Breast epithelium (tissue), 3 donors: ENCODE measurements at regions not wholly inside any gene's neighbourhood (a gene's known extent, or its start where the extent isn't known, plus 50 kb on each side); places are given as distances from the start of the nearest gene placed in this dataset.

ENCODE experiments used
- POLR2A ChIP-seq: fragments of 450-650 bp; IDR thresholded peaks from one replicate; pipeline ENCODE4 v1.6.1; 2016; ENCODE audit warnings: antibody characterized with exemption, mild to moderate bottlenecking, moderate library complexity
- TF ChIP-seq, protein P1 (sequence below), 3 donors: fragments of 450-650 bp; IDR thresholded peaks; one replicate each; pipeline ENCODE4 v1.5.1; 2016 to 2017; ENCODE audit warnings: antibody characterized with exemption in 3 of 3, mild to moderate bottlenecking in 3 of 3, moderate library complexity in 3 of 3

DNA sequence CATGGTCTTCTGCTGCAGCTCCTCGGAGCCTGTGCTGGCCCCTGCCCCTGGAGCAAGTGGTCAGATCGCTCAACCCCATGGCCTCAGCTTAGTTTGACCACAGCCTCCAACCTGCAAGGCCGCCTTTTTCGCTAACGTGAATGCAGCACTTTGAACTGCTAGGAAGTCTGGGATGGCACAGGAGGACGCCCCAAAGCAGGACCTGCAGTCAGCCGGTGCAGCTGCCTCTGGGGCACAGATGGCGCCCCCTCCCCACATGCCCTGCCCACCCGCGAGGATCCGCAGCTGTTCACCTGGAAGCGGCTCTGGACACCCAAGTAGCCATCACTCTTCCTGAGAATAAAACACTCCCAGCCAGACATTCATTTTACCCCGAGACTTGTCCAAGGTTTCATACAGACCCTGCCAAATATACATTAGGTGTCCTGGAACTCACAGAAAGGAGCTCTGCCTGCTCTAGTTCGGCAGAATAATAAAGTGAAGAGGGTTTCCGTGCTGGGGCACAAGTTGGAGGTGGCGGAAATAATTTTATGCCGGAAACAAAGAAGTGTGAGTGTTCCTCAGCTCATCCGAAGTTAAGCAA is 510.1 kb downstream of the EIPR1 start:
- TF ChIP-seq, protein P1, sequence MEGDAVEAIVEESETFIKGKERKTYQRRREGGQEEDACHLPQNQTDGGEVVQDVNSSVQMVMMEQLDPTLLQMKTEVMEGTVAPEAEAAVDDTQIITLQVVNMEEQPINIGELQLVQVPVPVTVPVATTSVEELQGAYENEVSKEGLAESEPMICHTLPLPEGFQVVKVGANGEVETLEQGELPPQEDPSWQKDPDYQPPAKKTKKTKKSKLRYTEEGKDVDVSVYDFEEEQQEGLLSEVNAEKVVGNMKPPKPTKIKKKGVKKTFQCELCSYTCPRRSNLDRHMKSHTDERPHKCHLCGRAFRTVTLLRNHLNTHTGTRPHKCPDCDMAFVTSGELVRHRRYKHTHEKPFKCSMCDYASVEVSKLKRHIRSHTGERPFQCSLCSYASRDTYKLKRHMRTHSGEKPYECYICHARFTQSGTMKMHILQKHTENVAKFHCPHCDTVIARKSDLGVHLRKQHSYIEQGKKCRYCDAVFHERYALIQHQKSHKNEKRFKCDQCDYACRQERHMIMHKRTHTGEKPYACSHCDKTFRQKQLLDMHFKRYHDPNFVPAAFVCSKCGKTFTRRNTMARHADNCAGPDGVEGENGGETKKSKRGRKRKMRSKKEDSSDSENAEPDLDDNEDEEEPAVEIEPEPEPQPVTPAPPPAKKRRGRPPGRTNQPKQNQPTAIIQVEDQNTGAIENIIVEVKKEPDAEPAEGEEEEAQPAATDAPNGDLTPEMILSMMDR (IDR thresholded peaks at IDR 0.05) = no peak
- TF ChIP-seq POLR2A = no peak
